HCT116 (cell line): ENCODE measurements at regions not wholly inside any gene's neighbourhood (a gene's known extent, or its start where the extent isn't known, plus 50 kb on each side); places are given as distances from the start of the nearest gene placed in this dataset.

Experiments
- ATAC-seq: fragments of 200-7000 bp; cut with Tn5 transposase; 2 replicates; pipeline ENCODE4 v1.9.1; 2020; ENCODE audit warnings: mild to moderate bottlenecking, moderate library complexity
- BruUV-seq: library from RNA; stranded (reverse); fragments of 400-500 nt; replicated peaks from 2 replicates; lab custom pipeline; 2021; lab: Mats Ljungman, UMichigan
- CTCF ChIA-PET: fragments of 300-600 bp; sonication (Branson Sonifier 250); formaldehyde crosslinking; loops from one replicate; lab custom pipeline; 2021; ENCODE audit warnings: antibody characterized with exemption; lab: Charles Lee
- POLR2A ChIA-PET: fragments of 300-600, 350-600 bp; sonication (Branson Sonifier 250); formaldehyde crosslinking; loops from one replicate; lab custom pipeline; 2021; ENCODE audit warnings: antibody characterized with exemption; lab: Charles Lee
- RAD21 ChIA-PET, 2 experiments: fragments of 300-600 bp; sonication (Branson Sonifier 250); formaldehyde crosslinking; loops; one replicate each; lab custom pipeline; 2023; ENCODE audit warnings: low total read pairs in 2 of 2; ENCODE audit not compliant: uncharacterized antibody in 2 of 2, unreplicated experiment in 2 of 2, low non-redundant PET in 1 of 2; lab: Charles Lee
- DNase-seq: peaks from one replicate; pipeline ENCODE4 v3.0.0-alpha.2; 2010; ENCODE audit warnings: low read depth, low spot score
- H2AFZ ChIP-seq: fragments of 200-600 bp; shearing (Covaris generic), sonication (generic); 2 replicates; pipeline ENCODE4 v1.6.1; 2017; ENCODE audit warnings: low read depth, mixed run types, mixed read lengths, antibody characterized with exemption, low read length; ENCODE audit not compliant: poor library complexity, severe bottlenecking
- H3K27ac ChIP-seq: 2 replicates; pipeline ENCODE4 v1.5.1; 2012; ENCODE audit warnings: low read depth, low read length
- H3K27me3 ChIP-seq: fragments of 200-600 bp; sonication (generic); 2 replicates; pipeline ENCODE4 v1.6.1; 2016; ENCODE audit warnings: mixed run types, low read length, mixed read lengths; ENCODE audit not compliant: insufficient read depth
- H3K36me3 ChIP-seq, 2 experiments: fragments of 200-500 bp in 1 of 2; fragments of 200-600 bp in 1 of 2; sonication (Bioruptor generic) in 1 of 2; sonication (generic) in 1 of 2; 2 replicates each; pipeline versions ENCODE4 v1.5.1 to v1.6.1; 2014 to 2016; ENCODE audit warnings: low read length in 2 of 2, inconsistent platforms in 1 of 2, mixed read lengths in 1 of 2, mixed run types in 1 of 2; ENCODE audit not compliant: insufficient read depth in 2 of 2, control insufficient read depth in 1 of 2
- H3K4me1 ChIP-seq, 2 experiments: fragments of 200-600 bp in 1 of 2; sonication (generic) in 1 of 2; 2 replicates each; pipeline versions ENCODE4 v1.5.1 to v1.6.1; 2012 to 2017; ENCODE audit warnings: low read length in 2 of 2, inconsistent platforms in 1 of 2, mild to moderate bottlenecking in 1 of 2, mixed read lengths in 1 of 2, mixed run types in 1 of 2, moderate library complexity in 1 of 2; ENCODE audit not compliant: insufficient read depth in 2 of 2, control insufficient read depth in 1 of 2
- H3K4me2 ChIP-seq: fragments of 200-600 bp; sonication (generic); 2 replicates; pipeline ENCODE4 v1.6.1; 2017; ENCODE audit warnings: mixed run types, low read length, mixed read lengths
- H3K4me3 ChIP-seq, 2 experiments: fragments of 200-600 bp in 1 of 2; sonication (generic) in 1 of 2; replicated peaks in 1 of 2; 2 replicates each; pipeline ENCODE4 v1.5.1; 2011 to 2016; ENCODE audit warnings: low read length in 2 of 2, control low read depth in 1 of 2, low read depth in 1 of 2, mild to moderate bottlenecking in 1 of 2, mixed read lengths in 1 of 2, mixed run types in 1 of 2
- H3K79me2 ChIP-seq: fragments of 200-600 bp; sonication (generic); 2 replicates; pipeline ENCODE4 v1.6.1; 2017; ENCODE audit warnings: mild to moderate bottlenecking, mixed run types, low read length, moderate library complexity, mixed read lengths; ENCODE audit not compliant: insufficient read depth
- H3K9ac ChIP-seq: fragments of 200-600 bp; sonication (generic); 2 replicates; pipeline ENCODE4 v1.6.1; 2016; ENCODE audit warnings: low read length, mixed read lengths
- H3K9me2 ChIP-seq: fragments of 200-600 bp; sonication (generic), shearing (Covaris generic); 2 replicates; pipeline ENCODE4 v1.6.1; 2017; ENCODE audit warnings: mixed run types, mild to moderate bottlenecking, moderate library complexity; ENCODE audit not compliant: insufficient read depth
- H3K9me3 ChIP-seq, 2 experiments: fragments of 200-500 bp in 1 of 2; fragments of 200-600 bp in 1 of 2; sonication (Bioruptor generic) in 1 of 2; sonication (generic) in 1 of 2; 2 replicates each; pipeline ENCODE4 v1.6.1; 2014 to 2017; ENCODE audit warnings: low read length in 2 of 2, mixed read lengths in 2 of 2, inconsistent platforms in 1 of 2, low read depth in 1 of 2, mild to moderate bottlenecking in 1 of 2, mixed run types in 1 of 2, moderate library complexity in 1 of 2; ENCODE audit not compliant: control insufficient read depth in 1 of 2, insufficient read depth in 1 of 2
- H4K20me1 ChIP-seq: fragments of 200-600 bp; sonication (generic), shearing (Covaris generic); 2 replicates; pipeline ENCODE4 v1.6.1; 2017; ENCODE audit warnings: mixed run types, mild to moderate bottlenecking, moderate library complexity; ENCODE audit not compliant: insufficient read depth
- CEBPB ChIP-seq: IDR thresholded peaks from 2 replicates; pipeline ENCODE4 v1.6.1; 2012; ENCODE audit warnings: low read depth
- ELF1 ChIP-seq: IDR thresholded peaks from 2 replicates; pipeline ENCODE4 v1.6.1; 2012; ENCODE audit warnings: low read depth, borderline replicate concordance
- EZH2phosphoT487 ChIP-seq: fragments of 200-600 bp; IDR thresholded peaks from 2 replicates; pipeline ENCODE4 v1.6.1; 2018; ENCODE audit warnings: antibody characterized with exemption, borderline replicate concordance
- FOSL1 ChIP-seq: IDR thresholded peaks from 2 replicates; pipeline ENCODE4 v1.6.1; 2012; ENCODE audit warnings: low read depth
- MAX ChIP-seq: IDR thresholded peaks from 2 replicates; pipeline ENCODE4 v1.6.1; 2012
- RAD21 ChIP-seq: IDR thresholded peaks from 2 replicates; pipeline ENCODE4 v1.6.1; 2012; ENCODE audit warnings: low read depth, mild to moderate bottlenecking
- REST ChIP-seq: IDR thresholded peaks from 2 replicates; pipeline ENCODE4 v1.6.1; 2012; ENCODE audit warnings: low read depth
- SIN3A ChIP-seq: IDR thresholded peaks from 2 replicates; pipeline ENCODE4 v1.6.1; 2012; ENCODE audit warnings: low read depth
- TCF7L2 ChIP-seq: IDR thresholded peaks from 2 replicates; pipeline ENCODE4 v1.7.0; 2011; ENCODE audit warnings: borderline replicate concordance, inconsistent platforms; ENCODE audit not compliant: insufficient read depth, insufficient read length; ENCODE audit errors: extremely low read depth
- YY1 ChIP-seq: IDR thresholded peaks from 2 replicates; pipeline ENCODE4 v1.6.1; 2011; ENCODE audit warnings: low read length, low read depth, moderate library complexity, mild to moderate bottlenecking; ENCODE audit not compliant: insufficient replicate concordance; ENCODE audit errors: extremely low read depth
- ZFX ChIP-seq: fragments of 450-650 bp; IDR thresholded peaks from 2 replicates; pipeline ENCODE4 v1.6.1; 2017
- intact Hi-C: fragments of 100-400 bp; cut with micrococcal nuclease; formaldehyde crosslinking; loops from 2 replicates; pipeline ENCODE4 v1.10.0; 2022
- TF ChIP-seq, protein P1 (sequence below): IDR thresholded peaks from 2 replicates; pipeline ENCODE4 v1.6.1; 2011; ENCODE audit warnings: mild to moderate bottlenecking, low read length, moderate library complexity; ENCODE audit not compliant: insufficient replicate concordance; ENCODE audit errors: extremely low read depth

GRCh38 chrX:128754130-128754529, 701.9 kb upstream of the ACTRT1 start:
- no peak overlapping the region for H3K4me3 ChIP-seq
- ATAC-seq: no peak
- no peak overlapping the region for H3K27ac ChIP-seq
- H3K27me3 ChIP-seq: no peaks in the 10 kb centered on the region
- no peaks in the 10 kb centered on the region for H4K20me1 ChIP-seq
- H2AFZ ChIP-seq: no peak overlapping the region
- H3K4me1 ChIP-seq: no peaks in the 10 kb centered on the region
- TF ChIP-seq FOSL1 (no peak), TCF7L2 (no peak), RAD21 (no peak), ELF1 (no peak), REST (no peak), SIN3A (no peak), CEBPB (no peak), MAX (no peak), ZFX (no peak), EZH2phosphoT487 (no peak), YY1 (no peak)
- TF ChIP-seq, protein P1, sequence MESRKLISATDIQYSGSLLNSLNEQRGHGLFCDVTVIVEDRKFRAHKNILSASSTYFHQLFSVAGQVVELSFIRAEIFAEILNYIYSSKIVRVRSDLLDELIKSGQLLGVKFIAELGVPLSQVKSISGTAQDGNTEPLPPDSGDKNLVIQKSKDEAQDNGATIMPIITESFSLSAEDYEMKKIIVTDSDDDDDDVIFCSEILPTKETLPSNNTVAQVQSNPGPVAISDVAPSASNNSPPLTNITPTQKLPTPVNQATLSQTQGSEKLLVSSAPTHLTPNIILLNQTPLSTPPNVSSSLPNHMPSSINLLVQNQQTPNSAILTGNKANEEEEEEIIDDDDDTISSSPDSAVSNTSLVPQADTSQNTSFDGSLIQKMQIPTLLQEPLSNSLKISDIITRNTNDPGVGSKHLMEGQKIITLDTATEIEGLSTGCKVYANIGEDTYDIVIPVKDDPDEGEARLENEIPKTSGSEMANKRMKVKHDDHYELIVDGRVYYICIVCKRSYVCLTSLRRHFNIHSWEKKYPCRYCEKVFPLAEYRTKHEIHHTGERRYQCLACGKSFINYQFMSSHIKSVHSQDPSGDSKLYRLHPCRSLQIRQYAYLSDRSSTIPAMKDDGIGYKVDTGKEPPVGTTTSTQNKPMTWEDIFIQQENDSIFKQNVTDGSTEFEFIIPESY: no peak
- no TSS peak for BruUV-seq
- H3K9ac ChIP-seq: no peak overlapping the region
- intact Hi-C loops: no loop called here
- ChIA-PET RAD21 (no interaction called here), POLR2A (no interaction called here), CTCF (no interaction called here)
- DNase-seq: no peak
- H3K9me3 ChIP-seq: no peaks in the 10 kb centered on the region
- no peaks in the 10 kb centered on the region for H3K36me3 ChIP-seq
- H3K79me2 ChIP-seq: no peaks in the 10 kb centered on the region
- no peak overlapping the region for H3K4me2 ChIP-seq
- H3K9me2 ChIP-seq: no peaks in the 10 kb centered on the region
